Stomach (tissue), 4 donors: ENCODE measurements at regions not wholly inside any gene's neighbourhood (a gene's known extent, or its start where the extent isn't known, plus 50 kb on each side); places are given as distances from the start of the nearest gene placed in this dataset.

Experiments used
- EP300 ChIP-seq: sonication (generic); formaldehyde crosslinking; IDR thresholded peaks from one replicate; pipeline ENCODE4 v1.6.1; 2017; ENCODE audit warnings: antibody characterized with exemption
- POLR2A ChIP-seq, 4 donors: fragments of 450-650 bp; IDR thresholded peaks; one replicate each; pipeline ENCODE4 v1.6.1; 2016; ENCODE audit warnings: antibody characterized with exemption in 4 of 4, control low read depth in 2 of 4, mild to moderate bottlenecking in 1 of 4, moderate library complexity in 1 of 4
- POLR2AphosphoS5 ChIP-seq, 3 donors: sonication (generic); formaldehyde crosslinking; IDR thresholded peaks; one replicate each; pipeline ENCODE4 v1.6.1; 2016; ENCODE audit warnings: antibody characterized with exemption in 3 of 3
- TF ChIP-seq, protein P1 (sequence below), 7 experiments: fragments of 450-650 bp in 4 of 7; fragments of 200-600 bp in 3 of 7; sonication (generic) in 3 of 7; IDR thresholded peaks; one replicate each; pipeline ENCODE4 v1.5.1; 2016 to 2019; ENCODE audit warnings: antibody characterized with exemption in 7 of 7, control low read depth in 2 of 7, mild to moderate bottlenecking in 1 of 7

DNA sequence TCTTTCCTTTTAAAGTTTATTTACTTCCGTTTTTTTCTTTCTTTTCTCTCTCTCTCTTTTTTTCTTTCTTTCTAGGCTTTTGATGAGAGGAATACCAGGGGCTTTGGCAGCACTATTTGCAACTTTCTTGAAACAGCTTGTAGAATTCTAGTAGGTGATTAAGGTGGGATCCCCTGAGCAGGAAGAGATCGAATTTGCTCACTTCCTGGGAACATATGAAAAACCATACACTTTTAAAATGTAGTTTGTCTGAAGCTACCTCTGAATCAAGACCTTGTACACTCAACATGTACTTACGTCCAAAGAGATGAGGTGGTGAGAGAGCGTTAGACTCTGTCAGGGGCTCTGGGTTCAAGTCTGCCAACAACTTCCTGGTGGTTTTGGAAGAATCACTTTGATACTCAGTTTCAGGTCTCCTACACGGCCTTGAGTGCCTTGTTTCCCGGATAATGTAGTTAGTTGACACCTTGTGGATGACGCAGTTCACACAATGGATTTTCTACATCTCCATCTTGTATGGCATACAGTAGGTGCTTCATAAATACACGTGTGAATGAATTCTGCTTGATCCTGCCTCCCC lies 229.1 kb downstream of the MYCN start:
- TF ChIP-seq, protein P1, sequence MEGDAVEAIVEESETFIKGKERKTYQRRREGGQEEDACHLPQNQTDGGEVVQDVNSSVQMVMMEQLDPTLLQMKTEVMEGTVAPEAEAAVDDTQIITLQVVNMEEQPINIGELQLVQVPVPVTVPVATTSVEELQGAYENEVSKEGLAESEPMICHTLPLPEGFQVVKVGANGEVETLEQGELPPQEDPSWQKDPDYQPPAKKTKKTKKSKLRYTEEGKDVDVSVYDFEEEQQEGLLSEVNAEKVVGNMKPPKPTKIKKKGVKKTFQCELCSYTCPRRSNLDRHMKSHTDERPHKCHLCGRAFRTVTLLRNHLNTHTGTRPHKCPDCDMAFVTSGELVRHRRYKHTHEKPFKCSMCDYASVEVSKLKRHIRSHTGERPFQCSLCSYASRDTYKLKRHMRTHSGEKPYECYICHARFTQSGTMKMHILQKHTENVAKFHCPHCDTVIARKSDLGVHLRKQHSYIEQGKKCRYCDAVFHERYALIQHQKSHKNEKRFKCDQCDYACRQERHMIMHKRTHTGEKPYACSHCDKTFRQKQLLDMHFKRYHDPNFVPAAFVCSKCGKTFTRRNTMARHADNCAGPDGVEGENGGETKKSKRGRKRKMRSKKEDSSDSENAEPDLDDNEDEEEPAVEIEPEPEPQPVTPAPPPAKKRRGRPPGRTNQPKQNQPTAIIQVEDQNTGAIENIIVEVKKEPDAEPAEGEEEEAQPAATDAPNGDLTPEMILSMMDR (IDR thresholded peaks at IDR 0.05), result no peak
- TF ChIP-seq POLR2A (IDR thresholded peaks at IDR 0.05) (no peak), POLR2AphosphoS5 (IDR thresholded peaks at IDR 0.05) (no peak), EP300 (no peak)
